ENCODE measurements at regions not wholly inside any gene's neighbourhood (a gene's known extent, or its start where the extent isn't known, plus 50 kb on each side); places are given as distances from the start of the nearest gene placed in this dataset.

DNA sequence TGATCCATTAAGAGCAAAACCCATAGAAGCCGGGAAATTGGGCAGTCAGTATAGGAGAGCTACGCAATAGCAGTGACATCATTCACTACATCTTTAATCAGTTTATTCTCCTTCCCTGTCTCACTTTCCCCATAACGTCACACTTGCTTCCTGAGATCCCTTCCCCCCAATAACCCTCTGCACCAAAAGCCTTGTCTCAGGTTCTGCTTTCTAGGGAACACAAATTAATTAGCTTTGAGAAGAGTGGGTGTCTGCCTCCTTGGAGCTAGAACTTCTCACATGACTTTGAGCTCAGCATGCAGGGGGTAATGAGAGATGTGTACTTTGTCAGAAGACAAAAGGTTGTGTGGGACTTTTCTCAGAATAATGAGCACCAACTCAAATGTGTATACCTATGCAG lies 128.3 kb upstream of the MAOA start:
- H3K9ac ChIP-seq (ENCODE audit: low read depth, low read length, poor library complexity), result no peak overlapping the region
- H3K4me2 ChIP-seq (ENCODE audit: insufficient read depth, low read length, poor library complexity, severe bottlenecking), result no peak overlapping the region
- H2AFZ ChIP-seq (ENCODE audit: low read length), result no peak overlapping the region
- H2AK5ac ChIP-seq (ENCODE audit: low read depth, low read length), result no peak overlapping the region
- no CpG with 5 or more reads among the region's 3 CpGs for WGBS, 2 donors (ENCODE audit: extremely low coverage in 2 of 2, insufficient read length in 2 of 2, insufficient replicate concordance in 1 of 2)
- H3K9me3 ChIP-seq (replicated peaks in 1 of 2; ENCODE audit: control insufficient read depth in 2 of 2, insufficient read depth in 1 of 2, low read depth in 1 of 2, low read length in 2 of 2), result no peaks in the 10 kb centered on the region
- H3K27ac ChIP-seq (replicated peaks; ENCODE audit: low read length), result no peak overlapping the region
- no peak overlapping the region for H3K23ac ChIP-seq (ENCODE audit: low read depth, low read length, poor library complexity)
- H2BK5ac ChIP-seq (ENCODE audit: low read length), result no peak overlapping the region
- no peak overlapping the region for H2BK15ac ChIP-seq (ENCODE audit: low read length)
- no peak overlapping the region for H3K4ac ChIP-seq (ENCODE audit: low read length)
- H2BK120ac ChIP-seq (ENCODE audit: low read depth, low read length), result no peak overlapping the region
- no peaks in the 10 kb centered on the region for H3K79me1 ChIP-seq (ENCODE audit: low read depth, low read length)
- H2BK12ac ChIP-seq (ENCODE audit: low read length), result no peak overlapping the region
- no peaks in the 10 kb centered on the region for H3K27me3 ChIP-seq (ENCODE audit: control insufficient read depth in 3 of 3, insufficient read depth in 3 of 3, low read depth in 1 of 3, low read length in 3 of 3)
- H3K18ac ChIP-seq (ENCODE audit: low read length), result no peak overlapping the region
- H4K91ac ChIP-seq (ENCODE audit: low read depth, low read length, poor library complexity), result no peak overlapping the region
- H4K8ac ChIP-seq (ENCODE audit: low read depth, low read length), result no peak overlapping the region
- H3K4me3 ChIP-seq (ENCODE audit: low read length in 2 of 2), result no peak overlapping the region
- no peaks in the 10 kb centered on the region for H3K4me1 ChIP-seq (ENCODE audit: control insufficient read depth in 2 of 2, insufficient read depth in 1 of 2, low read depth in 1 of 2, low read length in 2 of 2)
- no peaks in the 10 kb centered on the region for H3K36me3 ChIP-seq (replicated peaks in 1 of 2; ENCODE audit: control insufficient read depth in 2 of 2, insufficient read depth in 2 of 2, low read length in 2 of 2)
- no peak for DNase-seq (ENCODE audit: low spot score)
- no peak overlapping the region for H3K14ac ChIP-seq (ENCODE audit: low read length)

DNA sequence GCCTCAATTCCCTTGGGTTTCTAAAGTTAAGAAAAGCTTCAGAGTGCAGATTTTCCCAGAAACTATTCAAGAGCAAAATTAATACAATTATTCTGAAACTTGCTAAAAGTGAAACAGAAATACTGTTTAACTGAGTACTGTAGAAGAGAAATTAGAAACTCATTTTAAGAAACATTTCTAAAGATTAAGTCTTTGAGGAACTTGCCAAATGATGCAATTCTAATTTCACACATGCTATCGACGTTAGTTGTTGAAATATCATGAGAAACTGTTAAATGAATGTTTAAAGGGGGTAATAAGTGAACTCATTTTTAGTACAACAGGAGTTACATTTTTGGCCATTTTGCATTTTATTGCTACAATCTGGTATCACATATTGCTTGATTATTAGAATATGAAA lies 125.3 kb upstream of the MAOA start:
- H3K14ac ChIP-seq (ENCODE audit: low read length), result no peak overlapping the region
- H3K4me1 ChIP-seq (ENCODE audit: control insufficient read depth in 2 of 2, insufficient read depth in 1 of 2, low read depth in 1 of 2, low read length in 2 of 2), result no peaks in the 10 kb centered on the region
- H2BK15ac ChIP-seq (ENCODE audit: low read length), result no peak overlapping the region
- H3K27me3 ChIP-seq (ENCODE audit: control insufficient read depth in 3 of 3, insufficient read depth in 3 of 3, low read depth in 1 of 3, low read length in 3 of 3), result no peaks in the 10 kb centered on the region
- H2BK5ac ChIP-seq (ENCODE audit: low read length), result no peak overlapping the region
- H3K4ac ChIP-seq (ENCODE audit: low read length), result no peak overlapping the region
- no peak overlapping the region for H4K8ac ChIP-seq (ENCODE audit: low read depth, low read length)
- no peaks in the 10 kb centered on the region for H3K36me3 ChIP-seq (replicated peaks in 1 of 2; ENCODE audit: control insufficient read depth in 2 of 2, insufficient read depth in 2 of 2, low read length in 2 of 2)
- H3K9me3 ChIP-seq (replicated peaks in 1 of 2; ENCODE audit: control insufficient read depth in 2 of 2, insufficient read depth in 1 of 2, low read depth in 1 of 2, low read length in 2 of 2), result no peaks in the 10 kb centered on the region
- WGBS, 2 donors (ENCODE audit: extremely low coverage in 2 of 2, insufficient read length in 2 of 2, insufficient replicate concordance in 1 of 2), result no CpG with 5 or more reads among the region's 2 CpGs
- no peak overlapping the region for H2BK120ac ChIP-seq (ENCODE audit: low read depth, low read length)
- no peak overlapping the region for H3K9ac ChIP-seq (ENCODE audit: low read depth, low read length, poor library complexity)
- no peak for DNase-seq (ENCODE audit: low spot score)
- no peak overlapping the region for H3K18ac ChIP-seq (ENCODE audit: low read length)
- H3K4me2 ChIP-seq (ENCODE audit: insufficient read depth, low read length, poor library complexity, severe bottlenecking), result no peak overlapping the region
- H2BK12ac ChIP-seq (ENCODE audit: low read length), result no peak overlapping the region
- H2AFZ ChIP-seq (ENCODE audit: low read length), result no peak overlapping the region
- H3K79me1 ChIP-seq (ENCODE audit: low read depth, low read length), result no peaks in the 10 kb centered on the region
- no peak overlapping the region for H3K4me3 ChIP-seq (ENCODE audit: low read length in 2 of 2)
- H3K23ac ChIP-seq (ENCODE audit: low read depth, low read length, poor library complexity), result no peak overlapping the region
- no peak overlapping the region for H2AK5ac ChIP-seq (ENCODE audit: low read depth, low read length)
- H3K27ac ChIP-seq (replicated peaks; ENCODE audit: low read length), result no peak overlapping the region
- no peak overlapping the region for H4K91ac ChIP-seq (ENCODE audit: low read depth, low read length, poor library complexity)

DNA sequence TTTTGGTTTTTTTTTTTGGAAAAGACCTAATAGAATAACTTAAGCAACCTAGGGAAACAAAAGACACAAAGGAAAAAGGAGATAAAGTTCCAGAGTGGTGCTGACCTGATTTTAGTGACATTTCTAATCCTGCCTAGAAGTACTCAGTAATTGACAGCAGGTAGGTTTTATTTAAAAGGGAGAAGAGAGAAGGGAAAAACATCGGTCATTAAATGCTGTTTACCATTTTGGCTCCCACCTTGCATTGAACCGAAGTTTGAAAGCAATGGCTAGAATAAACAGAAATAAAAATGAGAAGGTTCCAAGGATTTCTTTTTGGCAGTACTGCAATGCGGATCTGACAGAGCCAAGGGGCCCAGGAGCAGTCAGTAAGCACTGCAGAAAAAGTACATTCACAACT lies 115.8 kb upstream of the MAOA start:
- no peak overlapping the region for H3K4me2 ChIP-seq (ENCODE audit: insufficient read depth, low read length, poor library complexity, severe bottlenecking)
- no peak overlapping the region for H2BK5ac ChIP-seq (ENCODE audit: low read length)
- H3K4me3 ChIP-seq (ENCODE audit: low read length in 2 of 2), result no peak overlapping the region
- no peak overlapping the region for H3K27ac ChIP-seq (replicated peaks; ENCODE audit: low read length)
- H4K8ac ChIP-seq (ENCODE audit: low read depth, low read length), result no peak overlapping the region
- H3K14ac ChIP-seq (ENCODE audit: low read length), result no peak overlapping the region
- H3K9me3 ChIP-seq (replicated peaks in 1 of 2; ENCODE audit: control insufficient read depth in 2 of 2, insufficient read depth in 1 of 2, low read depth in 1 of 2, low read length in 2 of 2), result no peaks in the 10 kb centered on the region
- no peaks in the 10 kb centered on the region for H3K27me3 ChIP-seq (ENCODE audit: control insufficient read depth in 3 of 3, insufficient read depth in 3 of 3, low read depth in 1 of 3, low read length in 3 of 3)
- no peak overlapping the region for H2BK12ac ChIP-seq (ENCODE audit: low read length)
- H2BK15ac ChIP-seq (ENCODE audit: low read length), result no peak overlapping the region
- no peak overlapping the region for H3K9ac ChIP-seq (ENCODE audit: low read depth, low read length, poor library complexity)
- no peak overlapping the region for H3K4ac ChIP-seq (ENCODE audit: low read length)
- H3K4me1 ChIP-seq (ENCODE audit: control insufficient read depth in 2 of 2, insufficient read depth in 1 of 2, low read depth in 1 of 2, low read length in 2 of 2), result no peaks in the 10 kb centered on the region
- H4K91ac ChIP-seq (ENCODE audit: low read depth, low read length, poor library complexity), result no peak overlapping the region
- no CpG with 5 or more reads among the region's 3 CpGs for WGBS, 2 donors (ENCODE audit: extremely low coverage in 2 of 2, insufficient read length in 2 of 2, insufficient replicate concordance in 1 of 2)
- no peak overlapping the region for H2BK120ac ChIP-seq (ENCODE audit: low read depth, low read length)
- no peak for DNase-seq (ENCODE audit: low spot score)
- no peak overlapping the region for H2AFZ ChIP-seq (ENCODE audit: low read length)
- H3K18ac ChIP-seq (ENCODE audit: low read length), result no peak overlapping the region
- H2AK5ac ChIP-seq (ENCODE audit: low read depth, low read length), result no peak overlapping the region
- no peak overlapping the region for H3K23ac ChIP-seq (ENCODE audit: low read depth, low read length, poor library complexity)
- no peaks in the 10 kb centered on the region for H3K79me1 ChIP-seq (ENCODE audit: low read depth, low read length)
- no peaks in the 10 kb centered on the region for H3K36me3 ChIP-seq (replicated peaks in 1 of 2; ENCODE audit: control insufficient read depth in 2 of 2, insufficient read depth in 2 of 2, low read length in 2 of 2)

DNA sequence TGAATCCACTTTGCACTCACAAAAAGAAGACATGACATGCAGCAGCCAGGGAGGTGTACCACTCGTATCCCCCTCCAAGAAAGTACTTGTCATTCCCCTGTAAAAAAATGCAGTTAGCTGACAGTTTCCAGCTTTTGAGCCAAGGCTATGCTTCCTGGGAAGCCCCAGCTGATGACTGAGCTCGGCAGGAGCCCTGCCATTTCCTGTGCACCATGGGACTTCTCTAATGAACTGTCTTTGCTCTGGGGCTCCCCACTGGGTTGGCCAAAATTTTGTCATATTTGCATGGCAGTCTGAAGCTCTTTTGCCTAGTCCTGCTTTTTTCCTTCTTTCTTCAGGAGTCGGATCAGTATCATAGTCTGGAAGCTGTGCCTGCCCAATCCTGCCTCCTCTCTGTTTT lies 104.5 kb upstream of the MAOA start:
- DNase-seq (ENCODE audit: low spot score), result no peak
- H4K91ac ChIP-seq (ENCODE audit: low read depth, low read length, poor library complexity), result no peak overlapping the region
- H2AFZ ChIP-seq (ENCODE audit: low read length), result no peak overlapping the region
- no peak overlapping the region for H3K23ac ChIP-seq (ENCODE audit: low read depth, low read length, poor library complexity)
- no peak overlapping the region for H3K18ac ChIP-seq (ENCODE audit: low read length)
- no peak overlapping the region for H3K4me2 ChIP-seq (ENCODE audit: insufficient read depth, low read length, poor library complexity, severe bottlenecking)
- no peaks in the 10 kb centered on the region for H3K79me1 ChIP-seq (ENCODE audit: low read depth, low read length)
- H2BK12ac ChIP-seq (ENCODE audit: low read length), result no peak overlapping the region
- no peak overlapping the region for H3K4me3 ChIP-seq (ENCODE audit: low read length in 2 of 2)
- H3K4ac ChIP-seq (ENCODE audit: low read length), result no peak overlapping the region
- H2BK120ac ChIP-seq (ENCODE audit: low read depth, low read length), result no peak overlapping the region
- no CpG with 5 or more reads among the region's 3 CpGs for WGBS, 2 donors (ENCODE audit: extremely low coverage in 2 of 2, insufficient read length in 2 of 2, insufficient replicate concordance in 1 of 2)
- H4K8ac ChIP-seq (ENCODE audit: low read depth, low read length), result no peak overlapping the region
- H3K4me1 ChIP-seq (ENCODE audit: control insufficient read depth in 2 of 2, insufficient read depth in 1 of 2, low read depth in 1 of 2, low read length in 2 of 2), result peaks cover 0 to 2% of the 10 kb centered on the region in 2 donors
- H3K9ac ChIP-seq (ENCODE audit: low read depth, low read length, poor library complexity), result no peak overlapping the region
- no peaks in the 10 kb centered on the region for H3K9me3 ChIP-seq (replicated peaks in 1 of 2; ENCODE audit: control insufficient read depth in 2 of 2, insufficient read depth in 1 of 2, low read depth in 1 of 2, low read length in 2 of 2)
- H3K27me3 ChIP-seq (ENCODE audit: control insufficient read depth in 3 of 3, insufficient read depth in 3 of 3, low read depth in 1 of 3, low read length in 3 of 3), result no peaks in the 10 kb centered on the region
- H2AK5ac ChIP-seq (ENCODE audit: low read depth, low read length), result no peak overlapping the region
- H2BK5ac ChIP-seq (ENCODE audit: low read length), result no peak overlapping the region
- H3K36me3 ChIP-seq (replicated peaks in 1 of 2; ENCODE audit: control insufficient read depth in 2 of 2, insufficient read depth in 2 of 2, low read length in 2 of 2), result no peaks in the 10 kb centered on the region
- H3K27ac ChIP-seq (replicated peaks; ENCODE audit: low read length), result no peak overlapping the region
- H3K14ac ChIP-seq (ENCODE audit: low read length), result no peak overlapping the region
- H2BK15ac ChIP-seq (ENCODE audit: low read length), result no peak overlapping the region
